ENCODE measurements at regions not wholly inside any gene's neighbourhood (a gene's known extent, or its start where the extent isn't known, plus 50 kb on each side); places are given as distances from the start of the nearest gene placed in this dataset.

DNA sequence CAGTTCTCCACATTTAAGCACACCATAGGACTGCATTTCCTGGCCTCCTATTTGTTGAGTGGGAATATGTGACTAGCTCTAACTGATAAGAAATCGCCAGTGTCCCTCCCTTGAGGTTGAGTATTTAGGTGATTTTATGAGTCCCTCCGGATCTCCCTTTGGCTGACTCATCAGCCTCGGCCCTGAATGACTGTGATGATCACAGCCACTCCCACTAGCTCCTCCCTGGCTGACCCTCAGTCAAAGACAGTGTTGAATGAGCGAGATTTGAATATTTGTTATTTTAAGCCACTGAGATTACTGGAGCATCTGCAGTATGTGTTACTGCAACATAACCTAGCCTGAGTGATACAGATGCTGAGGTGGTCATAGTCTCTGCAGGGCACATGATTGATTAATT is 515.3 kb downstream of the EPHB1 start:
- no peak for DNase-seq (ENCODE audit: low spot score)

GRCh38 chr3:135311699-135312098 is 516.6 kb downstream of the EPHB1 start:
- no peak for DNase-seq (ENCODE audit: low spot score)

DNA sequence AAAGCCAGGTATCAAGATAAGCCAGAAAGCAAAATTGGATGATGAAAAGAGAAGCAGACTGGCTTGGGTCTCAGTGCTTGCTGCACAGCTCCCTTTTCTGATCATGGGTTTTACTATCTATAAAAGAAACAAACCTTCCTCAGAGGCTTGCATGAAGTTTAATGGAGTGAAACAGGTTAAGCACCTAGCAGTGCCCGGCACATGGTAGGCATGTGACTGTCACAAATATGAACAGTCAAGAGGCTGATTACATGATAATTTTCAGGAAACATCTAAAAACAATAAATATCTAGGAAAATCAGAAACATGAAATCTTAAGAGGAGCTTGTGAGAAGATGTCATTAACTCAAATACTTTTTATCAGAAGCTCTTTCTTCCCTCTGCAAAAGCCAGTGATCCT is 519.2 kb downstream of the EPHB1 start:
- no peak for DNase-seq (ENCODE audit: low spot score)

- DNase-seq (ENCODE audit: low spot score) = no peak
These were observed 529.2 kb downstream of the EPHB1 start for GRCh38 chr3:135324301-135324700.

GRCh38 chr3:135325096-135325495 is 530.0 kb downstream of the EPHB1 start:
- no peak for DNase-seq (ENCODE audit: low spot score)

DNA sequence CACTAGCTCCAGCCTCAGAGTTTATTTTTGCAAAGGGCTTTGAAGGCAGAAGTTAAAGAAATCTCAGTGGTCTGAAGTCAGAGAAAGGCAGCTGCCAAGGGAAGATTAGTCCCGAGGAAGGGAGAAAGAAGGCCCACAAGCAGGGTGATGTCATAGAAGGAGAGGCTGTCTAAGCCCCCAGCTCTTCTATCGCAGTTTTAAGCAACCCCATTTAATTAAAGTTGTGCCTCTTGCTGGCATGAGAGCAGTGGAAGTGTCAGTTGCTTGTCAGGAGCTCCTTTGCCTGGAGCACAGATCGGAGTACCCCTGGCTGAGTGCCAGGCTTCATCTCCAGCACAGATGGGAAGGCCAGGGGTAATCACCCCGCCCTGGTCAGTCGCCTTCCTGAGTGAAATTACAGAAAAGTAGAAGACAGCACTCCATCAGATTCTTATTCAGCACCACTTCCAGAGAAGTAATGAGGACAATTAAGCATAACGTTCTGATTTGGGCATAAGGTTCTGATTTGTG is 530.7 kb downstream of the EPHB1 start:
- DNase-seq (ENCODE audit: low spot score) = no peak

DNA sequence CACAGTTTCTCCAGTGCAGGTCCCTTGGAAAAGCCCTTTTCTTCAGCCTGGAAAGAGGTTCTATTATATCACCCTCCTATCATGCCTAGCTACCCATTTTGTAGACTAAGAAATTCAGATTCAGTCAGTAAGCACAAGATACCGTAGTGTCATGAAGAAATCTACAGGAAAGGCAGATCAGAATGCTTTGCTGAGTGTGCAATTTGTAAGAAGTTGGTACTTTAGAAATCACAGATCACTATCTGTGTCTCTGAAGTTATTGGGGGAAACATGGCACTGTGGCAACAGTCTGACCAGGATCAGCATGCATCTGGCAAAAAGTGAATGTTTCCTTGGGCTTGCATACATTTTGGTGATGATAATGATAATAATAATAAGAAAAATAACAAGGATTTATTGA is 531.8 kb downstream of the EPHB1 start:
- DNase-seq (ENCODE audit: low spot score) = no peak

- no peak for DNase-seq (ENCODE audit: low spot score)
These were observed 533.0 kb downstream of the EPHB1 start for GRCh38 chr3:135328036-135328435.

GRCh38 chr3:135329479-135329878 is 534.4 kb downstream of the EPHB1 start:
- no peak for DNase-seq (ENCODE audit: low spot score)

DNA sequence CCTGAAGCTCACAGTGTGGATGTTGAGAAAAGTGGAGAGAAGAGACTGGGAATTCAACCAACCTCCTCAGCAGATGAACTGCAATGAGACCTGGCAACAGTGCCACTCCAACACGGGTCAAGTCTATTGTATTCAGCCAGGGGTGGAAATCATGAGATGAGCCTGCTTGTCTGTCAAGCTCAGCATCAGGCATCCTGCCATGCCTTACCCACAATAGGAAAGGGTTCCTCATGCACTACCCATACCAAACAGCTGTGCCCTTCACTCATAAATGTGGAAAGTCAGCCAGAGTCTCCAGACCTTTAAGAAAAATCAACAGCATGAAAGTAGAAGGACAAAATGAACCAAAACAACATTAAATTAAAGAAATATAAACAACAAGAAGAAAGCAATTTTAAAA is 542.1 kb downstream of the EPHB1 start:
- DNase-seq (ENCODE audit: low spot score) = no peak

DNA sequence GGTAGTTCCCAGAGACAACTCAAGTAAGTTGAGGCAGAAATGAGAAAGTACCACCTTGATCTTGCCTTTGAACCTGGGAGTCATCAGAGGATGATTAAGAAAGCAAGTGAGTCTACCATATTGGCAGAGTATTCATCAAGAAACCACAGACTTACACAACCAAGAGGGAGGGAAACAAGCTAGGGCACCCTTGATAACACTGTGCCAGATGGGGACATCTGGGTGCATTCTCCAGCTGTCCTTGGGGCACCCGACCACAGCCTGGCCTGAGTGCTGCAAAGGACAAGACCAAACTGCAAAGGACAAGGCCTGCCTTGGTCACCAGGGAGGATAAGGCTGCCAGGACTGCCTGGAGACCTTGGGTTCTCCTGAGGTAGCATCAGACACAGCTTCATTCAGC is 553.6 kb downstream of the EPHB1 start:
- no peak for DNase-seq (ENCODE audit: low spot score)

- DNase-seq (ENCODE audit: low spot score) = no peak
These were observed 554.3 kb downstream of the EPHB1 start for GRCh38 chr3:135349254-135349948.

DNA sequence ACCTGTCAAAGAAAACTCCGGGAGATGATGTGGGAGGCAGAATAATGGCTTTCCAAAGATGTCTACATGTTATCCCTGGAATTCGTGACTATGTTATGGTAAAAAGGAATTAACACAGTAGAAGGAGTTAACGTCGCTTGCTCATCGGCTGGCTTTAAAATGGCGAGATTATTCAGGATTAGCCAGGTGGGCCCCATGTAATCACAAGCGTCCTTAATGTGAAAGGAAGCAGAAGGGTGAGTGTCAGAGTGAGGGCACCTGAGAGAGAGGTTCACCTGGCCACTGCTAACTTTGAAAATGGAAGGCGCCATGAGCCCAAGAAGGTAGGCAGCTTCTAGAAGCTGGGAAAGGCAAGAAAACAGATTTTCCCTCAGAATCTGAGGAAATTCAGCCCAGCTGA is 557.2 kb downstream of the EPHB1 start:
- no peak for DNase-seq (ENCODE audit: low spot score)

DNA sequence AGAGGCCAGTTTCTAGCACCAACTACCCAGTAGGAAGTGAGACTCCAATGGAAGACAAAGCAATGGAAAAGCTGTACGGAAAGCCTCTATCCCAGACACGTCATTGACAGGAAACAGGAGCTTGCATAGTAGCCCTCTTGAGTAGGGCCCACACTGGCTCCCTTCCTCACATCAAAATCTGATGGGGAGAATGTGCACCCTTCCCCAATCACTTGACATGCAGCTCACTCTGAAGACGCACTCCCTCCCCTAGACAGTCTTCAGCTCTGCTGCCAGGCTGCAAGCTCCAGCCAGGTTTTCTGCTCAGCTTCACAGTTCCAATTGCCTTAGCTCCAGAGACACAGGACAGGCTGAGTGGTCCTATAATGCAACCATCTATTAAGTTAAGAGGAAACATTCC is 567.8 kb downstream of the EPHB1 start:
- DNase-seq (ENCODE audit: low spot score) = no peak

DNA sequence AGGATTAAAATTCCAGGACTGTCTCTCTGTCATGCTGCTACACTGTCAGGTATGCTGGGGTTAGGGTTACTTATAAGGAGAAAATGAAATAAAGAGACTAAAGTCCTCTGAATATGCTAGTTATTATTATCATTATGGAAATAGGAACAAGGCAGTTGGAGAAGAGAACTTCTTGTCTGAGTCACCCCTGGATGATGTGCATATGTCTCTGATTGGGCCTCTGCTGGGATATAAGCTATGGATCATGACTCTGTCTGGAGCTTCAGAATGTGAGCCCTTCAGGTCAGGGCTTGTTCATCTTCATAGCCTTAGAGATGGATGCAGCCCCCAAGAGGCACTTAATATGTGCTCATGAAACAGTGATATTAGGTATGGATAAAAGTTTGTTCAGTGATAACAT is 569.6 kb downstream of the EPHB1 start:
- DNase-seq (ENCODE audit: low spot score) = no peak

DNA sequence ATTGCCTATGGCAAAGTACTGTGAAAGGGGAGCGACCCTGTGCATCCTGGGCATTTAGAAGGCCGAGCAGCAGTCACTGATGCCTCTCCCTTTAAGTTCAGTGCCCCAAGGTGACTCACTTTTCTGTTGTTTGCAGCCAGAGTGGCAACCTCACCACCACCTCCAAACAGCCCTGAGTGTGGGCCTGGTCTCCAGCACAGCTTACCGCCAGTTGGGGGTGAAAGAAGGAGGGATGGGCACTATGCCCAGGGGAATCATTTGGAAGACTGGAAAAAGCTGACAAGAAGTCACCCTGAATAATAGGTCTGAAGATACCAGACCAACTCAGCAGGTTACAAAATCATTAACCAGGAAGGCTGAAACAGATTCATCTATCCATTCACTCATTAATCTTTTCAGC is 571.8 kb downstream of the EPHB1 start:
- DNase-seq (ENCODE audit: low spot score) = no peak

DNA sequence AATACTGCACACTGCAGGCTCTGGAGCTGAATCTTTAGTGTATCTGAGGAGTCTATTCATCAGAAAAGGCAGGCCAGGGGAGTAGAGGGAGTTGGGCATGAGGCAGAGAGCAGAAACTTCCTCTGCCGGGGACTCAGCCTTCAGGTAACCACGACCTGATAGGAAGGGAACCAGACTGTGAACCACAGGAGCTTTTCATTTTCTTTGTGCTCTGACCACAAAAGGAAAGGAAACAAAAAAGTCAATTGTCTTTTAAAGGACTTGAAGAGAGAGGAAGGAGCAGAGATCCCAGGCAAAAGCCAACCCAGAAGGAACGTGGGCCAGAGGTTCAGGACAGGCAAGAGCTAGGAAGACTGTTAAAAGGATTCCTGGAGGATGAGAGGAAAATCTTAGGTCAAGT is 573.3 kb downstream of the EPHB1 start:
- DNase-seq (ENCODE audit: low spot score) = no peak

DNA sequence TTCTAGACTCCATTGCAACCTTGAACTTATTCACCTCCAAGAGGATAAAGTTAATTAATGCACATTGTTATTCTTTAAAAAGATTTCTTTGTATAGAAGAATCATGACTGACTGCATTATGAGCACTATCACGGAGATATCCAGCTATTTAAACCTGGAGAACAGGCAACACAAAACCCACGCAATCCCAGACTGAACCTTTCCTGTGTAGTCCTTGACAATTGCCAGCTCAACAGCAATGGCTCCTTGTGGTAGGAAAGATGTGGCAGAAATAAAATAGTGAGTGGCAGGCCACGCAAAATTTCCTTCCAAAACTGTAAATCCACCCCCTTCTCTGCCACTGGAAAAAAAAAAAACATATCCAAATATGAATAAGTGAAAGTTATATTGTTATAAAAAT is 573.7 kb downstream of the EPHB1 start:
- DNase-seq (ENCODE audit: low spot score) = no peak

DNA sequence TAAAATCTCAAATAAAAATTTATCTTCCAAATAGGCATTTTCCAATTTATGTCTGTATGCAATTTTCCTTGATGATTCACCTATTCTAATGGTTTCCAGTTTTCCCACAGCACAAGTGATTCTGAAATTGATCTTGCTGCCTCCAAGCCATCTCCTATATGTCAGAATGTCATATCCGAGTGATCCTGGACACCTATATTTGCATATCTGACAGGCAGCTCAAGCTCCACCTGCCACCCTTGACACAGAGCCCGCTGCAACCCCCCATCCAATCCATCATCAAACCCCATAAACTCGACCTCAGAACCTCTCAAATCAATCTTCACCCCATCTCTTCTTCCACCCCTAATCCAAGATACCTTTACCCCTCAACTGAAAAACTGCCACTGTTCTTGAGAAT is 579.5 kb downstream of the EPHB1 start:
- no peak for DNase-seq (ENCODE audit: low spot score)

- DNase-seq (ENCODE audit: low spot score) = no peak
These were observed 583.3 kb upstream of the PPP2R3A start for GRCh38 chr3:135382188-135382587.

DNA sequence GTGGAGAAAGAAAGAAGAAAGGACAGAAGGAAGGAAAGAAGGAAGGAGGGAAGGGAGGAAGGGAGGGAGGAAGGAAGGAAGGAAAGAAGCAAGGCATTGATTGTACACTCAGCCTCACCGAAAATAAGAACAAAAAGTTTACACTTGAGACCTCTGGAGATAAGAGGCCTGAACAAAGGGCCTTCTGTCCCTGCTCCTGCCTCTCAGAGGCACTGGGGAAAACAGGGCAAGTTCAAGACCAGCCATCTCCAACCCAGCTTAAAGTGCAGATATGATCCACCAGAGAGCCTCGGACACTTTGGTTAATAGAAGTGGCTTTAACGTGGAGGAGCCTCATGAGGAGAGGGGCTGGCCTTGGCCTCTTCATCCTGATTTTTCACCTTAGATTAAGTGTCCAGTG is 582.9 kb upstream of the PPP2R3A start:
- DNase-seq (ENCODE audit: low spot score) = no peak

DNA sequence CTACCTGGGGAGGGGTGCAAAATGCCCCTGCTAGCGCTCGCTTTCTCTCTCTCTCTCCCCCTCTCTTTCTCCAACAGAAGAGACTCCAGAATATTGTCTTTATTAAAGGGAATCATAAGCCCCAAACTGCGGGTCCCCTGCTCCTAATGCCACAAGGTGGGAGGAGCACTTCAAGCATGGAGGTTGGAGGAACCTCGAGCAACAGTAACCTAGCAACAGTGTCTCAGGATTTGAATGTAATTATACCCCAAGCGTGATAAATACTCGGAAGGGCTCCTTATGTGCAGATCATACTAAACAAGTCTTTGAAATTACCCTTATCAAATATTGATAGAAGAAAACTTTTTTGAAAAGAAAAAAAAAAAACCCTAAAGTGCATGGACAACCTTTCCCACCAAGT is 582.2 kb upstream of the PPP2R3A start:
- DNase-seq (ENCODE audit: low spot score) = no peak

GRCh38 chr3:135392151-135392550 is 573.4 kb upstream of the PPP2R3A start:
- DNase-seq (ENCODE audit: low spot score) = no peak

GRCh38 chr3:135393159-135393558 is 572.4 kb upstream of the PPP2R3A start:
- no peak for DNase-seq (ENCODE audit: low spot score)
